Activated naive CD4-positive, alpha-beta T cell treated with anti-CD3 and anti-CD28 coated beads, Interleukin-2, amount 10 ng/mL, durations not matched to agents 7 days and 5 days (primary cell): ENCODE measurements at regions not wholly inside any gene's neighbourhood (a gene's known extent, or its start where the extent isn't known, plus 50 kb on each side); places are given as distances from the start of the nearest gene placed in this dataset.

Experiments
- CTCF ChIA-PET: fragments of 350-600 bp; sonication (Branson Sonifier 250); formaldehyde crosslinking; loops from one replicate; lab custom pipeline; 2021; ENCODE audit warnings: antibody characterized with exemption; lab: Charles Lee
- DNase-seq: peaks from one replicate; pipeline ENCODE4 v3.0.0-alpha.2; 2020
- H3K27ac Mint-ChIP-seq: one replicate; pipeline ENCODE4 v1.8.0; 2021; ENCODE audit warnings: mild to moderate bottlenecking, moderate library complexity, mixed read lengths
- H3K27me3 Mint-ChIP-seq: one replicate; pipeline ENCODE4 v1.8.0; 2021; ENCODE audit warnings: mild to moderate bottlenecking, mixed read lengths
- H3K36me3 Mint-ChIP-seq: one replicate; pipeline ENCODE4 v1.8.0; 2021; ENCODE audit warnings: mixed read lengths
- H3K4me1 Mint-ChIP-seq: one replicate; pipeline ENCODE4 v1.8.0; 2021; ENCODE audit warnings: mixed read lengths
- H3K4me3 Mint-ChIP-seq: one replicate; pipeline ENCODE4 v1.8.0; 2021; ENCODE audit warnings: mild to moderate bottlenecking, moderate library complexity, mixed read lengths
- H3K9me3 Mint-ChIP-seq: one replicate; pipeline ENCODE4 v1.8.0; 2021; ENCODE audit warnings: mixed read lengths

- Mint-ChIP-seq H3K36me3 (no peaks in the 10 kb centered on the region), H3K27me3 (no peaks in the 10 kb centered on the region), H3K4me1 (no peaks in the 10 kb centered on the region), H3K4me3 (no peak overlapping the region), H3K27ac (no peak overlapping the region), H3K9me3 (no peaks in the 10 kb centered on the region)
- DNase-seq, result no peak
- CTCF ChIA-PET, result no interaction called here
Measured at GRCh38 chr1:101738475-101738874, 258.3 kb downstream of the OLFM3 start.

GRCh38 chr1:101739146-101739545 lies 257.6 kb downstream of the OLFM3 start:
- DNase-seq, result no peak
- Mint-ChIP-seq H3K4me1 (no peaks in the 10 kb centered on the region), H3K4me3 (no peak overlapping the region), H3K27ac (no peak overlapping the region), H3K27me3 (no peaks in the 10 kb centered on the region), H3K36me3 (no peaks in the 10 kb centered on the region), H3K9me3 (no peaks in the 10 kb centered on the region)
- CTCF ChIA-PET, result no interaction called here

- no peaks in the 10 kb centered on the region for H3K9me3 Mint-ChIP-seq
- H3K36me3 Mint-ChIP-seq, result no peaks in the 10 kb centered on the region
- no peaks in the 10 kb centered on the region for H3K4me1 Mint-ChIP-seq
- H3K27ac Mint-ChIP-seq, result no peak overlapping the region
- no peaks in the 10 kb centered on the region for H3K27me3 Mint-ChIP-seq
- H3K4me3 Mint-ChIP-seq, result no peak overlapping the region
- no peak for DNase-seq
- CTCF ChIA-PET, result no interaction called here
Measured at GRCh38 chr1:101739826-101740330, 256.8 kb downstream of the OLFM3 start.

GRCh38 chr1:101741910-101742309 lies 254.8 kb downstream of the OLFM3 start:
- no peak for DNase-seq
- Mint-ChIP-seq H3K9me3 (no peaks in the 10 kb centered on the region), H3K27ac (no peak overlapping the region), H3K4me3 (no peak overlapping the region), H3K4me1 (no peaks in the 10 kb centered on the region), H3K36me3 (no peaks in the 10 kb centered on the region), H3K27me3 (no peaks in the 10 kb centered on the region)
- CTCF ChIA-PET, result no interaction called here

GRCh38 chr1:101742509-101742908 lies 254.2 kb downstream of the OLFM3 start:
- DNase-seq, result no peak
- no peak overlapping the region for H3K27ac Mint-ChIP-seq
- no peaks in the 10 kb centered on the region for H3K9me3 Mint-ChIP-seq
- H3K4me1 Mint-ChIP-seq, result no peaks in the 10 kb centered on the region
- H3K27me3 Mint-ChIP-seq, result no peaks in the 10 kb centered on the region
- H3K4me3 Mint-ChIP-seq, result no peak overlapping the region
- CTCF ChIA-PET, result no interaction called here
- H3K36me3 Mint-ChIP-seq, result no peaks in the 10 kb centered on the region

- Mint-ChIP-seq H3K9me3 (no peaks in the 10 kb centered on the region), H3K27ac (no peak overlapping the region), H3K4me3 (no peak overlapping the region), H3K27me3 (no peaks in the 10 kb centered on the region), H3K36me3 (no peaks in the 10 kb centered on the region), H3K4me1 (no peaks in the 10 kb centered on the region)
- DNase-seq, result no peak
- CTCF ChIA-PET, result interaction anchor here (0.9 kb wide), 1 partner anchor 115 kb away, joined by 3 read pairs; no protein-coding TSS in a partner anchor
Measured at GRCh38 chr1:101745551-101746270, 251.0 kb downstream of the OLFM3 start.

- H3K4me1 Mint-ChIP-seq, result no peaks in the 10 kb centered on the region
Measured at GRCh38 chr1:101748077-101748476, 248.6 kb downstream of the OLFM3 start.

More at GRCh38 chr1:101748077-101748476, 248.6 kb downstream of the OLFM3 start:
- DNase-seq, result no peak
- no peaks in the 10 kb centered on the region for H3K9me3 Mint-ChIP-seq
- no peaks in the 10 kb centered on the region for H3K27me3 Mint-ChIP-seq
- no peaks in the 10 kb centered on the region for H3K36me3 Mint-ChIP-seq
- CTCF ChIA-PET, result no interaction called here
- no peak overlapping the region for H3K27ac Mint-ChIP-seq
- H3K4me3 Mint-ChIP-seq, result no peak overlapping the region
